HL-60 (cell line): ENCODE measurements at regions not wholly inside any gene's neighbourhood (a gene's known extent, or its start where the extent isn't known, plus 50 kb on each side); places are given as distances from the start of the nearest gene placed in this dataset.

Experiments
- CTCF ChIP-seq: IDR thresholded peaks from one replicate; pipeline ENCODE4 v1.5.1; 2011; ENCODE audit warnings: low read length, control low read depth, inconsistent platforms; ENCODE audit not compliant: insufficient read depth
- GABPA ChIP-seq: IDR thresholded peaks from 2 replicates; pipeline ENCODE4 v1.6.1; 2012; ENCODE audit warnings: low read depth
- POLR2AphosphoS5 ChIP-seq: IDR thresholded peaks from 2 replicates; pipeline ENCODE4 v1.6.1; 2012; ENCODE audit warnings: low read depth
- REST ChIP-seq: IDR thresholded peaks from 2 replicates; pipeline ENCODE4 v1.6.1; 2012; ENCODE audit warnings: low read depth; ENCODE audit not compliant: insufficient replicate concordance
- SPI1 ChIP-seq: IDR thresholded peaks from 2 replicates; pipeline ENCODE4 v1.6.1; 2012; ENCODE audit warnings: low read depth, mild to moderate bottlenecking, borderline replicate concordance

- no peak for TF ChIP-seq CTCF
- TF ChIP-seq POLR2AphosphoS5: no peak
- no peak for TF ChIP-seq SPI1
- TF ChIP-seq GABPA: no peak
- no peak for TF ChIP-seq REST
These were observed 734.7 kb upstream of the FAM241A start for GRCh38 chr4:111410571-111410970.
